ENCODE measurements at regions not wholly inside any gene's neighbourhood (a gene's known extent, or its start where the extent isn't known, plus 50 kb on each side); places are given as distances from the start of the nearest gene placed in this dataset.

- Histone ChIP-seq H3K27me3 (peaks cover 0 to 59% (median 6%) of the 10 kb centered on the region in 9 donors), H3K36me3 (no peaks in the 10 kb centered on the region), H3K27ac (no peak overlapping the region), H3K9me3 (no peaks in the 10 kb centered on the region), H3K4me1 (no peaks in the 10 kb centered on the region), H3K4me3 (no peak overlapping the region)
- ATAC-seq (no peak), DNase-seq (no peak)
- TF ChIP-seq, protein P1, sequence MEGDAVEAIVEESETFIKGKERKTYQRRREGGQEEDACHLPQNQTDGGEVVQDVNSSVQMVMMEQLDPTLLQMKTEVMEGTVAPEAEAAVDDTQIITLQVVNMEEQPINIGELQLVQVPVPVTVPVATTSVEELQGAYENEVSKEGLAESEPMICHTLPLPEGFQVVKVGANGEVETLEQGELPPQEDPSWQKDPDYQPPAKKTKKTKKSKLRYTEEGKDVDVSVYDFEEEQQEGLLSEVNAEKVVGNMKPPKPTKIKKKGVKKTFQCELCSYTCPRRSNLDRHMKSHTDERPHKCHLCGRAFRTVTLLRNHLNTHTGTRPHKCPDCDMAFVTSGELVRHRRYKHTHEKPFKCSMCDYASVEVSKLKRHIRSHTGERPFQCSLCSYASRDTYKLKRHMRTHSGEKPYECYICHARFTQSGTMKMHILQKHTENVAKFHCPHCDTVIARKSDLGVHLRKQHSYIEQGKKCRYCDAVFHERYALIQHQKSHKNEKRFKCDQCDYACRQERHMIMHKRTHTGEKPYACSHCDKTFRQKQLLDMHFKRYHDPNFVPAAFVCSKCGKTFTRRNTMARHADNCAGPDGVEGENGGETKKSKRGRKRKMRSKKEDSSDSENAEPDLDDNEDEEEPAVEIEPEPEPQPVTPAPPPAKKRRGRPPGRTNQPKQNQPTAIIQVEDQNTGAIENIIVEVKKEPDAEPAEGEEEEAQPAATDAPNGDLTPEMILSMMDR (IDR thresholded peaks at IDR 0.05): no peak
- TF ChIP-seq POLR2A (IDR thresholded peaks at IDR 0.05): no peak
- intact Hi-C loops (cut with DNase I): no loop called here
- 65 to 70% (median 68%) methylated on average over 6 of the region's 6 CpGs for WGBS, 4 donors
These were observed 74.1 kb upstream of the LHX1 start for GRCh38 chr17:36863131-36863530.

DNA sequence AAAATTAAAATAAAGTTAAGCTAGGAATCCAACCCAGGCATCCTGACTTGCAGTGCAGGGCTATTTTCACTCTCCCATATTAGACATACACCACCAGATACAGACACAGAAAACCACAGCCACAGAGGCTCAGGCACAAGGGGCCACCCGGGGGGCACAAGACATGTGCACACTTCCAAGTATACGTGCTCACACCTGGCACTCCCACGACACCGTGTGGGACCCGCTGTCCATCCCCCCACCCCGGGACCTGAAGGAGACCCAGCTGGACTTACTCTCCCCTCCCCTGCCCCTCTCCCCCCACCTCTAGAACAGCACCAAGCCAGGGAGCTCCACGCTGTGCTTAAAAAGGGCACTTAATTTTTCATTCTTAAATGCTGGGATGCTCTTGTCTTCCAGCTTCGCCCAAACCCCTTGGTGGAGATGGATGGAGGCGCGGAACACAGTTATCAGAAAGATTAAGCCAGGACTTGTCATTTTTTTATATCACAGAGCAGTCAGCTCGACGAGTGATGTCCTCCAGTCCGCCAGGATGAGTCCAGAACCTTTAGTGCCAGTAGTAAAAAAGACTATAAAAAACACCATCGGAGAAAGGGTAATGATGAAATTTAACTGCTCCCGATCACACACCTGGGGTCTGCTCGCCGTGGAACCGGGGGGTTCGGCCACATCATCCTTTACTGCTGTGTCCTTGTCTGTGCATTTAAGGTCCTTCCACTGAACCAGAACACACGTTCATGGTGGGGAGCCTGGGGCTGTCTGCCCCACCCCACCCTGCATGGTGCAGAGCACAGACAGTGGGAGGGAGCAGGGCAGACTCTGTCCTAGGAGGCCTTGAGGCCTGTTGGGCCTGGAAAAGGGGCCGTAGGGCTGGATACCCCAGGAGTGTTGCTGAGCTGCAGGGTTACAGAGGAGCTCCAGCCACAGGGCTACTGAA is 73.3 kb upstream of the LHX1 start:
- H3K27me3 ChIP-seq: peaks cover 0 to 65% (median 6%) of the 10 kb centered on the region in 9 donors
- TF ChIP-seq, protein P1 (IDR thresholded peaks at IDR 0.05): no peak
- TF ChIP-seq POLR2A (IDR thresholded peaks at IDR 0.05): no peak
- no peaks in the 10 kb centered on the region for H3K36me3 ChIP-seq
- H3K9me3 ChIP-seq: no peaks in the 10 kb centered on the region
- WGBS, 4 donors: 62 to 66% (median 64%) methylated on average over 21 of the region's 21 CpGs
- H3K4me3 ChIP-seq: no peak overlapping the region
- H3K4me1 ChIP-seq: no peaks in the 10 kb centered on the region
- no peak for DNase-seq
- H3K27ac ChIP-seq: no peak overlapping the region
- intact Hi-C loops (cut with DNase I): no loop called here
- no peak for ATAC-seq

GRCh38 chr17:36864827-36865430 is 72.3 kb upstream of the LHX1 start:
- H3K27me3 ChIP-seq: peaks cover 0 to 72% (median 9%) of the 10 kb centered on the region in 9 donors
- no peaks in the 10 kb centered on the region for H3K36me3 ChIP-seq
- DNase-seq (no peak), ATAC-seq (no peak)
- intact Hi-C loops (cut with DNase I): loop anchor here in 1 of 10 donors (5.0 kb wide), 2 partner anchors 38 to 182 kb away; no protein-coding TSS in a partner anchor
- WGBS, 4 donors: 65 to 75% (median 69%) methylated on average over 11 of the region's 11 CpGs
- no peak for TF ChIP-seq POLR2A (IDR thresholded peaks at IDR 0.05)
- TF ChIP-seq, protein P1 (IDR thresholded peaks at IDR 0.05): no peak
- H3K4me3 ChIP-seq: no peak overlapping the region
- H3K9me3 ChIP-seq: no peaks in the 10 kb centered on the region
- H3K4me1 ChIP-seq: no peaks in the 10 kb centered on the region
- H3K27ac ChIP-seq: no peak overlapping the region

DNA sequence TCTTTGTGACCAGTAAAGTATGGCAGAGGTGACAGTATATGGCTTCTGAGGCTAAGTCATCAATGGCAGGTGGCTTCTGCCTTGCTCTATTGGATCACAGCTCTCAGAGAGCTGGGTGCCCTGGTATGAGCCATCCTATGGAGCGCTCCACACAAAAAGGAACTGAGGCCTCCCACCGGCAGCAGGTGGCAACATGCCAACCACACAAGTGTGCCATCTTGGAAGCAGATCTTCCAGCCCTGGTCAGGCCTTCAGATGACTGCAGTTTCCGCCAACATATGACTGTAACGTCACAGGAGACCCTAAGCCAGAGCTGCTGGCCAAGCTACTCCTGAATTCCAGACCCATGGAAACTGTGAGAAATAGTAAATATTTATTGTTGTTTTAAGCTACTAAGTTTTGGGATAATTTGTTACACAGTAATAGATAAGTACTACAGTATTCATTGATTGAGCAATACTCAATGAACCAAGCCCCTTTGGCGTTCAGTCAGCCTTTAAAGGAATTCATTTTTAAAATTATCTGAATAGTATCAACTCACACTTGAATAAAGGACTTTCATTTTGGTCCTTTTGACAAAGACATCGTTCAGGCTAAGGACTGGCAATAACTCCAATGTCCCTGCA is 69.4 kb upstream of the LHX1 start:
- intact Hi-C loops (cut with DNase I): loop anchor here in 1 of 10 donors (5.0 kb wide), 2 partner anchors 41 to 179 kb away; no protein-coding TSS in a partner anchor
- 79 to 83% (median 83%) methylated on average over 6 of the region's 6 CpGs for WGBS, 4 donors
- TF ChIP-seq, protein P1 (IDR thresholded peaks at IDR 0.05): no peak
- no peak for TF ChIP-seq POLR2A (IDR thresholded peaks at IDR 0.05)
- Histone ChIP-seq H3K27ac (no peak overlapping the region), H3K4me1 (no peaks in the 10 kb centered on the region), H3K4me3 (no peak overlapping the region), H3K36me3 (no peaks in the 10 kb centered on the region), H3K27me3 (peaks cover 0 to 79% (median 9%) of the 10 kb centered on the region in 9 donors), H3K9me3 (peaks cover 0 to 4% (median 0%) of the 10 kb centered on the region in 12 donors)
- ATAC-seq (no peak), DNase-seq (no peak)
